ENCODE measurements at regions not wholly inside any gene's neighbourhood (a gene's known extent, or its start where the extent isn't known, plus 50 kb on each side); places are given as distances from the start of the nearest gene placed in this dataset.

- TF ChIP-seq CTCF (IDR thresholded peaks at IDR 0.05) (no peak), JUN (IDR thresholded peaks at IDR 0.05) (no peak), ZNF302 (CRISPR knock-in tag; IDR thresholded peaks at IDR 0.05) (no peak), SREBF2 (IDR thresholded peaks at IDR 0.05) (no peak), KDM5A (IDR thresholded peaks at IDR 0.05) (no peak), POLR2A (IDR thresholded peaks at IDR 0.05; ENCODE audit: low read length) (no peak), MAX (IDR thresholded peaks at IDR 0.05) (no peak), POLR2AphosphoS2 (conservative IDR thresholded peaks at IDR 0.05; ENCODE audit: low read length) (no peak), CBX8 (IDR thresholded peaks at IDR 0.05) (no peak), PHF8 (IDR thresholded peaks at IDR 0.05; ENCODE audit: borderline replicate concordance, low read depth) (no peak), RCOR1 (IDR thresholded peaks at IDR 0.05; ENCODE audit: low read depth, low read length) (no peak)
Measured at GRCh38 chr3:166630190-166630589, 749.9 kb downstream of the ZBBX start.
